Heart right ventricle (tissue), 16 donors: ENCODE measurements at regions not wholly inside any gene's neighbourhood (a gene's known extent, or its start where the extent isn't known, plus 50 kb on each side); places are given as distances from the start of the nearest gene placed in this dataset.
A peak's percentile ranks its signal among the peaks of the same experiment; 100 is the strongest.

ENCODE experiments used
- ATAC-seq, 8 donors: fragments of 200-7000 bp; cut with Tn5 transposase; one replicate each; pipeline ENCODE4 v1.9.1; 2020; ENCODE audit warnings: mild to moderate bottlenecking in 8 of 8, moderate library complexity in 8 of 8, moderate number of reproducible peaks in 1 of 8
- DNase-seq, 2 donors: peaks; one replicate each; pipeline ENCODE4 v3.0.0-alpha.2; 2020
- H3K27ac ChIP-seq, 10 donors: fragments of 200-600 bp; sonication (generic) in 2 of 10; one replicate each; pipeline versions ENCODE4 v1.5.0 to v1.8.0; 2020 to 2022; ENCODE audit warnings: mild to moderate bottlenecking in 3 of 10
- H3K27me3 ChIP-seq, 7 donors: fragments of 200-600 bp; one replicate each; pipeline ENCODE4 v1.8.0; 2021 to 2022; ENCODE audit warnings: mild to moderate bottlenecking in 2 of 7
- H3K36me3 ChIP-seq, 9 donors: fragments of 200-600 bp; sonication (generic) in 1 of 9; one replicate each; pipeline versions ENCODE4 v1.5.0 to v1.8.0; 2020 to 2022; ENCODE audit warnings: mild to moderate bottlenecking in 2 of 9
- H3K4me1 ChIP-seq, 9 donors: fragments of 200-600 bp; sonication (generic) in 1 of 9; one replicate each; pipeline versions ENCODE4 v1.5.0 to v1.8.0; 2020 to 2022; ENCODE audit warnings: mild to moderate bottlenecking in 4 of 9
- H3K4me3 ChIP-seq, 10 donors: fragments of 200-600 bp; sonication (generic) in 2 of 10; one replicate each; pipeline versions ENCODE4 v1.5.0 to v1.8.0; 2020 to 2022; ENCODE audit warnings: mild to moderate bottlenecking in 7 of 10, moderate library complexity in 2 of 10
- H3K9me3 ChIP-seq, 11 donors: fragments of 200-600 bp in 10 of 11; sonication (generic) in 2 of 11; one replicate each; pipeline versions ENCODE4 v1.5.0 to v1.8.0; 2013 to 2022; ENCODE audit warnings: mild to moderate bottlenecking in 2 of 11, control low read depth in 1 of 11, moderate library complexity in 1 of 11
- WGBS, 2 donors: extraction: QIAGEN DNeasy Blood & Tissue Kit; methylation state at CpG; one replicate each; pipeline ENCODE4 v1.1.7; 2013; ENCODE audit warnings: inconsistent platforms in 1 of 2; 5-methylcytosine and 5-hydroxymethylcytosine counted together
- intact Hi-C, 10 donors: fragments of 100-400 bp; cut with DNase I; formaldehyde crosslinking; loops; one replicate each; pipeline versions ENCODE4 v1.11.1 to v1.14.2; 2022
- TF ChIP-seq, protein P1 (sequence below), 9 donors: fragments of 200-600 bp; sonication (generic) in 2 of 9; IDR thresholded peaks; one replicate each; pipeline versions ENCODE4 v1.5.0 to v1.8.0; 2021 to 2022; ENCODE audit warnings: antibody characterized with exemption in 9 of 9, mild to moderate bottlenecking in 5 of 9, moderate library complexity in 1 of 9
- donor health status: Arrhythmogenic right ventricular cardiomyopathy.
- donor health status: ischemic (EF 13 %, LVEDD 7.1; RV severe dilation, severe dysfunction).
- donor health status: healthy with polysubstance abuse.
- donor health status: DM: no; HTN: yes; CAD: no.
- donor health status: DM: no; HTN: no; CAD: no.
- donor health status: ischemic (EF 25% LVEDD 6.9; RV normal size, moderate dysfunction).
- donor health status: ischemic (EF 25% LVEDD 5.7; RV mildly dilated, moderate dysfunction).
- donor health status: healthy.
- donor health status: DM: yes; HTN: yes; CAD: no.
- donor health status: Ischemic cardiomyopathy.
- donor health status: ischemic (EF 35%, LVEDD 5.7; RV mildly dilated, moderate dysfunction).
- donor health status: nonischemic (EF 11% LVEDD 7.7; RV severe dilation, severe dysfunction).
- donor health status: DM: yes; HTN: yes; CAD: no.
- donor health status: PGD.
- donor health status: ischemic (EF 29% LVEDD 5.4; RV normal size, mild dysfunction).
- donor health status: nonischemic (EF 23%, LVEDD 6.1; RV moderate dilation, normal function).

DNA sequence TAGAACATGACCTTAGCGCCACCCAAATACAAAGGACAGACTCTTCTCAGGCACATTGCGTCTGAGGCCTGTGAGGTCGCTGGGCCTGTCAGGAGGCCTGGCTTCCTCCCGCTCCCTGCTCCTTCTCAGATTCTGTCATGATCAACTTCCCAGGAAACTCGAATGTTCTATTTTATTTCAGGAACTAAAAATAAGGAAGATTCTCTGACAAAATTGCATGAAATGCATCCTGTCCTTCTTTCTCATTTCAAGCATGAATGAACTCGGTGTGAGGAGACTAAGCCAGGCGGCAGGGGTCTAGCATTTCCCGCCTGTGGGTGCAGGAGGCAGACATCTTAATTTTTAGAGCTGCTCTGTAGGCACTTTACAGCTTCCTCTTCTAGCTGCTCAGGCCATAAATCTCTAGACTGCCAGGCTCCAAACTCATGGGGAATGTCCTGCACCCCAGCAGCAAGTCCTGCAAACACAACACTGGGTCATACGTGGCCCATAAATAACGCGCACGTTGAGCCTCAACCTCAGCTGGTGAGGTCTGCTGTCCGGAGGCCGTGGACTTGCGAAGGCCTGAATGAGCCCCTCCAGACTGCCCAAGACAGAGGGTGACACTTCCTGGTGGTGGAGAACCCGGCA lies 109.7 kb upstream of the ZNF236 start:
- no peak overlapping the region for H3K4me3 ChIP-seq
- TF ChIP-seq, protein P1, sequence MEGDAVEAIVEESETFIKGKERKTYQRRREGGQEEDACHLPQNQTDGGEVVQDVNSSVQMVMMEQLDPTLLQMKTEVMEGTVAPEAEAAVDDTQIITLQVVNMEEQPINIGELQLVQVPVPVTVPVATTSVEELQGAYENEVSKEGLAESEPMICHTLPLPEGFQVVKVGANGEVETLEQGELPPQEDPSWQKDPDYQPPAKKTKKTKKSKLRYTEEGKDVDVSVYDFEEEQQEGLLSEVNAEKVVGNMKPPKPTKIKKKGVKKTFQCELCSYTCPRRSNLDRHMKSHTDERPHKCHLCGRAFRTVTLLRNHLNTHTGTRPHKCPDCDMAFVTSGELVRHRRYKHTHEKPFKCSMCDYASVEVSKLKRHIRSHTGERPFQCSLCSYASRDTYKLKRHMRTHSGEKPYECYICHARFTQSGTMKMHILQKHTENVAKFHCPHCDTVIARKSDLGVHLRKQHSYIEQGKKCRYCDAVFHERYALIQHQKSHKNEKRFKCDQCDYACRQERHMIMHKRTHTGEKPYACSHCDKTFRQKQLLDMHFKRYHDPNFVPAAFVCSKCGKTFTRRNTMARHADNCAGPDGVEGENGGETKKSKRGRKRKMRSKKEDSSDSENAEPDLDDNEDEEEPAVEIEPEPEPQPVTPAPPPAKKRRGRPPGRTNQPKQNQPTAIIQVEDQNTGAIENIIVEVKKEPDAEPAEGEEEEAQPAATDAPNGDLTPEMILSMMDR (IDR thresholded peaks at IDR 0.05), result no peak
- WGBS, 2 donors, result 88 to 93% methylated on average over 16 of the region's 16 CpGs
- no peaks in the 10 kb centered on the region for H3K36me3 ChIP-seq
- peaks cover 0 to 7% (median 0%) of the 10 kb centered on the region in 9 donors for H3K4me1 ChIP-seq
- ATAC-seq, result no peak
- intact Hi-C loops, result loop anchor here in 2 of 10 donors (5.0 kb wide), 2 partner anchors 210 to 315 kb away; no protein-coding TSS in a partner anchor
- no peaks in the 10 kb centered on the region for H3K27me3 ChIP-seq
- H3K27ac ChIP-seq, result no peak overlapping the region
- no peaks in the 10 kb centered on the region for H3K9me3 ChIP-seq
- DNase-seq, result no peak

DNA sequence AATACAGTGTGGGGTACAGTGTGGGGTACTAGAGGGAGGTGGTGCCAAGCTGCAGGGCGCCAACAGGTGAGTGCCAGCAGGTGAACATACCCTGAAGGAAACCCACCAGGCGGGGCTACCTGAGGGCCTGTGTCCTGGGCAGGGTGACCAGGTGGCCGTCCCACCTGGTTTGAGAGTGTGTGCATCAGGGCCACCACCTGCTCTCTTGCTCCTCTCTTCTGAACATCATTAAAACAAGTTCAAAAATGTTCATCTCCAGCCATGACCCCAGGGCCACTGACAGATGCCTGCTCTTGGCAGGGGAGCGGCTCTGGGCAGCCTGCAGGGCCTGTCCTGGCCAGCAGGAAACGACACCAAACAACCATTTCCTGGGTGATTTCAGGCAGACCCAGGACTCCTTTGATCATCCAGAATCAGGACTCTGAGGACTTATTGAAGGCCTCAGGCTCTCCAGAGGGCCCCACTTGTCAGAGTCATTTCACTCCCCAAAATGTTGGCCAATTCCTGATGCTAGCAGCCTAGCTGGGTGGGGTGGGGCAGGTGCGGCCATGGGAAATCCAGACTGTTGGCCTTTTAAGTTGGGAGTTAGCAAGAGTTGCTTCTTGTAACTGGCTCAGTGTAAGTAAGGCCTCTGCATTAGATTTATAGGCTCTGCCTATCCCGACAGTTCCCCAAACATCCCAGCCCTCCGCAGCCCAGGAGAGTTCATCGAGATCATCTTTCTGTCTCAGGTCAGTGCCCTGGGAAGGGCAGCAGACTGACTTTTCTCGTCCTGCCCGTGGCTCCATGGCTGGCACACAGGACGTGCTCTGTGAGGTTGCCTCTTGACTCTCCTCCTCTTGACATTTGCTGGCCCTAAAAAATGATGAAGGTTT lies 111.5 kb upstream of the ZNF236 start:
- no peaks in the 10 kb centered on the region for H3K27me3 ChIP-seq
- H3K36me3 ChIP-seq, result no peaks in the 10 kb centered on the region
- no peaks in the 10 kb centered on the region for H3K9me3 ChIP-seq
- intact Hi-C loops, result loop anchor here in 3 of 10 donors (2.0 to 5.0 kb wide), 3 partner anchors 209 to 314 kb away; no protein-coding TSS in a partner anchor
- H3K4me3 ChIP-seq, result no peak overlapping the region
- no peak overlapping the region for H3K27ac ChIP-seq
- H3K4me1 ChIP-seq, result peaks cover 0 to 7% (median 0%) of the 10 kb centered on the region in 9 donors
- WGBS, 2 donors, result 88 to 91% methylated on average over 12 of the region's 12 CpGs
- TF ChIP-seq, protein P1 (IDR thresholded peaks at IDR 0.05), result peak in 1 of 9 donors; percentile 7
- ATAC-seq (no peak), DNase-seq (no peak)

DNA sequence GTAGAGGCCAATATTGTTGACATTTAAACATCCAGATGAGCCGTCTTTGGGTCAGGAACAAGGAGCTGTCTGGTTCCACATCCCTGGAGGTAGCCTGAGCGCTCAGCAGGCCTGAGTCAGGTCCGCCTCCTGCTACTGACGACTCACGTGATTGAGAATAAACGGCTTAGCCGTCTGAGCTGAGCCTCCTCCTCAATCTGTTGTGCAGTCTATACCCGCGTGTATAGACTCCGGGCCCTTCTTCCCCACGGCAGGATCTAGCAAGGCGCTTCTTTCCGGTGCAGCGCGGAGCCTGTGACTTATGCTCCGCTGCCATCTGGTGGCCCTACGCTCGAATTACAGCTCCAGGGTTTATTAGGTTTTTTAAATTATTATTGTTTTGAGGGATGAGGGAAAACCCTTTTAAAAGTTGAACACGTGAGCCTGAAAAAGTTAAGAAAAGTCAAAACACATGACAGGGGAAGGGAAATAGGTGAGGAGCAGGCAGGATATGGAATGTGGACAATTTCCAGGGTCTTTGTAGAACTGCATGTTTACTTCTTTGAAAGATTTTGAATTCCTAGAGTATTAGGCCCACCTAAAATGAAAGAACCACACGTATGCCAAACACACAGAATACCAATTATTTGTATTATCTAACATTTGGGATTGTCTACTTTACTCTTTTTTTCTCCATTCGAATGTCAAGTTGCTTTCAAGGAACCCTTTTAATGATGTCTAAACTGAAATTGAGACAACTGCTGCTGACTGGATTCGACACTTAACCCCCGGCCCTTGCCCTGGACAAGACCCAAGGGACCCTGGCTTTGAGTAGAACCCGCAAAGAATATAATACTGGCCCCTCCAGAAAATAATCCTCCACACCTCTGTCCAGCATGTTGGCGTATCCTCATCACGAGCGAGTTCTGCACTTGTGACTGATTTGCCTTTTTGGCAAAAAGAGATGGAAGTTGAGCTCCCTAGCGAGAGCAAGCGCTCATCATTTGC lies 112.4 kb upstream of the ZNF236 start:
- Histone ChIP-seq H3K9me3 (no peaks in the 10 kb centered on the region), H3K27me3 (no peaks in the 10 kb centered on the region), H3K4me1 (peaks cover 0 to 7% (median 0%) of the 10 kb centered on the region in 9 donors), H3K36me3 (no peaks in the 10 kb centered on the region), H3K27ac (no peak overlapping the region), H3K4me3 (peak overlapping the region in 1 of 10 donors; percentile 23)
- WGBS, 2 donors, result 36 to 38% methylated on average over 29 of the region's 29 CpGs
- ATAC-seq (peak; percentile 73 to 85 (median 81)), DNase-seq (peak; percentile 46 to 56)
- intact Hi-C loops, result loop anchor here (1.0 to 5.0 kb wide), 5 partner anchors 208 to 313 kb away; no protein-coding TSS in a partner anchor
- TF ChIP-seq, protein P1 (IDR thresholded peaks at IDR 0.05), result peak; percentile 89 to 95 (median 91)
